B cell (primary cell): ENCODE measurements at regions not wholly inside any gene's neighbourhood (a gene's known extent, or its start where the extent isn't known, plus 50 kb on each side); places are given as distances from the start of the nearest gene placed in this dataset.

ENCODE experiments used
- EZH2 ChIP-seq: IDR thresholded peaks from 2 replicates; pipeline ENCODE4 v1.6.1; 2012; ENCODE audit warnings: borderline replicate concordance, low read depth, mild to moderate bottlenecking, moderate library complexity, low read length; ENCODE audit not compliant: insufficient read depth, poor library complexity, severe bottlenecking
- TF ChIP-seq, protein P1 (sequence below): fragments of 200-600 bp; IDR thresholded peaks from one replicate; pipeline ENCODE4 v1.8.0; 2022; ENCODE audit warnings: antibody characterized with exemption, mild to moderate bottlenecking

DNA sequence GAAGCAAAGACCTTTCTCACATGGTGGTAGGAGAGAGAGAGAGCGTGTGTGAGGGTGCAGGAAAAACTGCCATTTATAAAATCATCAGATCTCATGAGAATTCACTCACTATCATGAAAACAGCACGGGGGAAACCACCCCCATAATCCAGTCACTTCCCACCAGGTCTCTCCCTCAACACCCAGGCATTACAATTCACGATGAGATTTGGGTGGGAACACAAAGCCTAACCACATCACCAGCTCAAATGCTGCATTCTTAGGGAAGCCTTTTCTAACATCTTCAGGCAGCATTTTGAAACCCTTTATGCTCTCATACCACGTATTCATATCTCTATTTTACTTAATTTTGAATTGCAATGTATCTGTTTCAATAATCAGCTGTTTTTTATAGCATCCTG, 165.9 kb downstream of the TMTC3 start:
- TF ChIP-seq, protein P1, sequence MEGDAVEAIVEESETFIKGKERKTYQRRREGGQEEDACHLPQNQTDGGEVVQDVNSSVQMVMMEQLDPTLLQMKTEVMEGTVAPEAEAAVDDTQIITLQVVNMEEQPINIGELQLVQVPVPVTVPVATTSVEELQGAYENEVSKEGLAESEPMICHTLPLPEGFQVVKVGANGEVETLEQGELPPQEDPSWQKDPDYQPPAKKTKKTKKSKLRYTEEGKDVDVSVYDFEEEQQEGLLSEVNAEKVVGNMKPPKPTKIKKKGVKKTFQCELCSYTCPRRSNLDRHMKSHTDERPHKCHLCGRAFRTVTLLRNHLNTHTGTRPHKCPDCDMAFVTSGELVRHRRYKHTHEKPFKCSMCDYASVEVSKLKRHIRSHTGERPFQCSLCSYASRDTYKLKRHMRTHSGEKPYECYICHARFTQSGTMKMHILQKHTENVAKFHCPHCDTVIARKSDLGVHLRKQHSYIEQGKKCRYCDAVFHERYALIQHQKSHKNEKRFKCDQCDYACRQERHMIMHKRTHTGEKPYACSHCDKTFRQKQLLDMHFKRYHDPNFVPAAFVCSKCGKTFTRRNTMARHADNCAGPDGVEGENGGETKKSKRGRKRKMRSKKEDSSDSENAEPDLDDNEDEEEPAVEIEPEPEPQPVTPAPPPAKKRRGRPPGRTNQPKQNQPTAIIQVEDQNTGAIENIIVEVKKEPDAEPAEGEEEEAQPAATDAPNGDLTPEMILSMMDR = no peak
- TF ChIP-seq EZH2 = no peak
